GM21723 (cell line): ENCODE measurements at regions not wholly inside any gene's neighbourhood (a gene's known extent, or its start where the extent isn't known, plus 50 kb on each side); places are given as distances from the start of the nearest gene placed in this dataset.

ENCODE experiments used
- ATAC-seq: cut with Tn5 transposase; IDR thresholded peaks from one replicate; pipeline ENCODE4 v1.9.1; 2021; ENCODE audit warnings: mild to moderate bottlenecking, moderate library complexity; ENCODE audit not compliant: unreplicated experiment

- ATAC-seq = no peak
Measured at GRCh38 chr11:93074352-93074751, 104.9 kb downstream of the MTNR1B start.

GRCh38 chr11:93075782-93076181 is 106.3 kb downstream of the MTNR1B start:
- ATAC-seq = no peak

DNA sequence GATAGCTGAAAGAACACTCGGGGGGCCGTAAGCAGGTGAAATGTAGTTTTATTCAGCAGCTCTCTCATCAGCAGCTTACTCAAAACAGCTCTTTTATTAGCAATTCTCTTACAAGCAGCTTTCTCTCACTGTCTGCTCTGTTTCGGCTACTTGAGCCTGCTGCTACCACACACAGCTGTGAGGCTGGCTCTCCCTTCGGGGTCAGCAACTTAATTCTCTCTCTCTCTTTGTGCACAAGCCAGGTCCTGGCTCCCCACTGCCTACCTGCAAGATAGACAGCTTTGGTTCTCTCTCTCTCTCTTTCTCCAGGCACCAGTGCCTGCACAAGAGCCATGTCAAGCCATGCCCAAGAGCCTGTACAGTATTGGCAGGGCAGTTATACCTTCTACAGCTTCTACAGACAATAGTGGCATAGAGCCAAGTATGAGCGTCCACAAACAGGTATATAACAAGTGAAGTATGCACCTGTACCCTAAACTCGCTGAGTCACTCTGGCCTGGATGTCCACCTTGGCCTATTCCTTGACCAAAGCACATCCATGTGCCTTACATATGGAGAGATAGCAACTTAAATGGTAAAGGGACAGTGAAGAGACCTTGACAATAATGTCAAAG is 110.8 kb downstream of the MTNR1B start:
- no peak for ATAC-seq

DNA sequence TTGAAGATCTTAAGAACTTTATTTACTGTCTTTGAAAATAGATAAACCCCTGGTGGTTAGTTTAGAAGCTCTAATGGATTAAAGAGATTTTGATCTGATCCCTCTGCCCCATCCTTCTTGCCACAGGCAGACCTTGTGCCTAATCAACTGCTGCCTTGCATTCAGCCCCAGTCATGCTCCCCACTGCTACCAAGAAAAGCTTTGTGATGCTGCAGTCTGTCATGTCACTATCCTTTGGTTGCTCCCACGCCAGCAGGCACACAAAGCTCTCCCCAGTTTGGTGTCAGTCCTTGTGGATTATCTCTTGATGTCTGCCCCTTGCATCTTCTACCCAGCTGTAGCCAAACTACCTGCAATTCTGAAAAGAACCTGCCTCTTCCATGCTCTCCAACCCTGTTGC is 112.2 kb downstream of the MTNR1B start:
- no peak for ATAC-seq

- no peak for ATAC-seq
Measured at GRCh38 chr11:93082900-93083299, 113.4 kb downstream of the MTNR1B start.

DNA sequence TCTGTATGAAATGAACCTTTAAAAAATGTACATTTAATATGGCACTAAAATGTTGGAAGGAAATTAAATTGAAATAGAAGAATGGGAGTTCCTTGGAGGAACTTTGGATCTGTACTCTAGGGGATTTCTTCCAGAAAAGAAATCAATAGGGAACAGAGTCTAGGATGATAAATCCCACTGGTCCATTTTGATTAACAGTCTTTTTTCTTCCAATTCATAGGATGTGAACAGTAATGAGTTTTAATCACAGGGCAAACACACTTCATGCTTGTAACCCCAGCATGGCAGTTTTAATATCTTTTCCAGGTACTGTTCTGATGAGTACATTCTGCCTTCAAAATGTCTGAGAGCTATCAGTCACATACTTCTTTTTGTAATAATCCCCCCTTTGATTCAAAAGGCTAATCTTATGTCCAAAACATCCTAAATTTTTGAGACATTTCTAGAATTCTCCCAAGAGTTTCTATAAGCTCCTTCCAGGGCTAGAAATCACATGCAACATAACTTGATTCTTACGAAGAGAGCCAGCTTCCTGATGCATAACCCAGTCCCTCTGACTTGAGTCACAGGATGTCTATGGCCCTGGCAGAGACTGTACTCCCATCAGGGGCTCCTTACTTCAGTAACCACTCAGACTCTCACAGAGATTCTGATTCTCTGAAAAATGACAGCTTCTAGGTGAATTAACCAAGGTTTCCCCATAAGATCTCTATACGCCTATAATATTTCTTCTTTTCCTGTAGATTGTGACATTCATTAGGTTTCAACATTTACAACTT is 112.9 kb downstream of the SLC36A4 start:
- no peak for ATAC-seq

DNA sequence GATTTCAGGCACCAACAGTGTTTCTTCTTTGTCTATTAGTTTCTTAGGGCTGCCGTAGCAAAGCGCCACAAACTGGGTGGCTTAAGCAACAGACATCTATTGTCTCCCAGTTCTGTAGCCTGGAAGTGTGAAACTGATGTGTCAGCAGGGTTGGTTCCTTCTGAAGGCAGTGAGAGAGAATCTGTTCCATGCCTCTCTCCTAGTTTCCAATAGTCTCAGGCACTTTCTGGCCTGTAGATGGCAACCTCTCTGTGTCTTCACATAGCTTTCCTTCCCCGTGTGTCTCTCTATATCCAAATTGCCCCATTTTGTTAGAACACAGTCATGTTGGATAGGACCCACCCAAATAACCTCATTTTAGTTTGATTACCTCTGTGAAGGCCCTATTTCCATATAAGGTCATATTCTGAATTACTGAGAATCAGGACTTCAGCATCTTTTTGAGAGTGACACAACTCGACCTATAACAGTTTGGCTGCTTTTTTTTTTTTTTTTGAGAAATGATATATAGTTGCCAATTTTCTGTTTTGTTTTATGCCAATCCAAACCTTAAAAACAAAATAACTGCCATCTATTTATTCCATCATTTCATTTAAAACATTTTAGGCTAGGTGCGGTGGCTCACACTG is 108.2 kb downstream of the SLC36A4 start:
- ATAC-seq = peak; percentile 69
